Liver (tissue), 8 donors: ENCODE measurements at regions not wholly inside any gene's neighbourhood (a gene's known extent, or its start where the extent isn't known, plus 50 kb on each side); places are given as distances from the start of the nearest gene placed in this dataset.
"Not testable (repeated sequence)": the region's sequence is repeated elsewhere in the genome, so short reads cannot be mapped to it uniquely, and the experiment has no call there.

Experiments used
- DNase-seq: peaks from one replicate; pipeline ENCODE4 v3.0.0-alpha.2; 2017; ENCODE audit warnings: low spot score
- H3K27ac ChIP-seq, 2 donors: one replicate each; pipeline ENCODE4 v1.7.0; 2013; ENCODE audit warnings: inconsistent platforms in 2 of 2, low read length in 2 of 2, control low read depth in 1 of 2, low read depth in 1 of 2, mild to moderate bottlenecking in 1 of 2
- H3K27me3 ChIP-seq, 4 donors: one replicate each; pipeline versions ENCODE4 v1.6.1 to v1.7.0; 2013; ENCODE audit warnings: low read length in 3 of 4, inconsistent platforms in 1 of 4, mild to moderate bottlenecking in 1 of 4, moderate library complexity in 1 of 4; ENCODE audit not compliant: control insufficient read depth in 4 of 4, insufficient read depth in 4 of 4
- H3K36me3 ChIP-seq, 4 donors: one replicate each; pipeline versions ENCODE4 v1.6.1 to v1.7.0; 2013; ENCODE audit warnings: low read length in 3 of 4, mild to moderate bottlenecking in 3 of 4, low read depth in 1 of 4, moderate library complexity in 1 of 4; ENCODE audit not compliant: control insufficient read depth in 4 of 4, insufficient read depth in 3 of 4
- H3K4me1 ChIP-seq, 4 donors: one replicate each; pipeline versions ENCODE4 v1.6.1 to v1.7.0; 2013; ENCODE audit warnings: low read length in 3 of 4, mild to moderate bottlenecking in 3 of 4, moderate library complexity in 1 of 4; ENCODE audit not compliant: control insufficient read depth in 4 of 4, insufficient read depth in 4 of 4
- H3K4me3 ChIP-seq, 3 donors: one replicate each; pipeline versions ENCODE4 v1.6.1 to v1.7.0; 2013; ENCODE audit warnings: low read length in 3 of 3, control low read depth in 1 of 3, low read depth in 1 of 3, mild to moderate bottlenecking in 1 of 3
- H3K9ac ChIP-seq, 2 donors: one replicate each; pipeline ENCODE4 v1.7.0; 2013; ENCODE audit warnings: low read length in 2 of 2, mild to moderate bottlenecking in 2 of 2, moderate library complexity in 2 of 2, control low read depth in 1 of 2, low read depth in 1 of 2
- H3K9me3 ChIP-seq, 4 donors: one replicate each; pipeline versions ENCODE4 v1.6.1 to v1.7.0; 2013; ENCODE audit warnings: low read length in 3 of 4; ENCODE audit not compliant: control insufficient read depth in 4 of 4
- CTCF ChIP-seq: fragments of 150-350 bp; IDR thresholded peaks from 2 replicates; pipeline ENCODE4 v1.5.1; 2017; ENCODE audit warnings: improper control_type of control experiment, low read depth, low read length; ENCODE audit not compliant: missing input control
- EGR1 ChIP-seq, 2 donors: IDR thresholded peaks; 2 replicates each; pipeline ENCODE4 v1.6.1; 2016 to 2018; ENCODE audit warnings: antibody characterized with exemption in 2 of 2, low read depth in 2 of 2
- FOXA1 ChIP-seq: IDR thresholded peaks from 2 replicates; pipeline ENCODE4 v1.6.1; 2016; ENCODE audit warnings: antibody characterized with exemption
- FOXA2 ChIP-seq: IDR thresholded peaks from 2 replicates; pipeline ENCODE4 v1.6.1; 2016; ENCODE audit warnings: antibody characterized with exemption
- GABPA ChIP-seq, 2 donors: IDR thresholded peaks in 1 of 2; conservative IDR thresholded peaks in 1 of 2; 2 replicates each; pipeline ENCODE4 v1.6.1; 2016; ENCODE audit warnings: antibody characterized with exemption in 2 of 2, mild to moderate bottlenecking in 1 of 2, moderate library complexity in 1 of 2
- HNF4A ChIP-seq, 2 donors: conservative IDR thresholded peaks; 2 replicates each; pipeline ENCODE4 v1.6.1; 2016; ENCODE audit warnings: antibody characterized with exemption in 2 of 2, mild to moderate bottlenecking in 2 of 2
- HNF4G ChIP-seq: IDR thresholded peaks from 2 replicates; pipeline ENCODE4 v1.6.1; 2016; ENCODE audit warnings: antibody characterized with exemption
- MAX ChIP-seq: IDR thresholded peaks from 2 replicates; pipeline ENCODE4 v1.6.1; 2016; ENCODE audit warnings: antibody characterized with exemption
- REST ChIP-seq: IDR thresholded peaks from 2 replicates; pipeline ENCODE4 v1.6.1; 2016; ENCODE audit warnings: antibody characterized with exemption, mild to moderate bottlenecking
- RXRA ChIP-seq, 2 donors: IDR thresholded peaks; 2 replicates each; pipeline ENCODE4 v1.6.1; 2017 to 2018; ENCODE audit warnings: antibody characterized with exemption in 2 of 2, mild to moderate bottlenecking in 1 of 2
- SP1 ChIP-seq: IDR thresholded peaks from 2 replicates; pipeline ENCODE4 v1.6.1; 2018; ENCODE audit warnings: antibody characterized with exemption, mild to moderate bottlenecking
- TAF1 ChIP-seq: conservative IDR thresholded peaks from 2 replicates; pipeline ENCODE4 v1.6.1; 2016; ENCODE audit warnings: antibody characterized with exemption, mild to moderate bottlenecking
- YY1 ChIP-seq: IDR thresholded peaks from 2 replicates; pipeline ENCODE4 v1.6.1; 2016; ENCODE audit warnings: antibody characterized with exemption, mild to moderate bottlenecking
- ZBTB33 ChIP-seq: IDR thresholded peaks from 2 replicates; pipeline ENCODE4 v1.6.1; 2016; ENCODE audit warnings: antibody characterized with exemption
- WGBS: extraction: QIAGEN DNeasy Blood & Tissue Kit; methylation state at CpG from one replicate; pipeline ENCODE4 v1.1.7; 2013; 5-methylcytosine and 5-hydroxymethylcytosine counted together
- donor health status: healthy.
- donor health status: healthy.
- donor health status: healthy.
- donor health status: healthy.
- donor health status: healthy.

DNA sequence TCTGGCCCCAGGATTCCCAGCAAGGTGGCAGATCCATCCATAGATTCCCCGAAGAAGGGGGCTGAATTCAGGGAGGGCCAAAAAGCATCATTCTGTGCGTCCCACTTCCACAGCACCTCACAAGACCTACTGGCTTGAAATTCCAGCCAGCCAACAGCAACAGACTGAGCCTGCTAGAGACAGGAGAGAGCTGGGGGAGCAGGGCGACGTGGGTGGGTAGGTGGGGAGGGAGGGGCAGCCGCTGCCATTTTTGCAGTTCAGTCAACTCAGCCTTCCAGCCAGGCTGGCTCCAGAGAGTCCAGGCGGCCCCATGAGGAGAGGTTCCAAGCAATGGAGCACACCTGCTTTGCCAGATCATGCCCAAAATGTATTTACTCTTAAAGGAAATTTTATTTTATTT is 117.6 kb upstream of the DCAF12L1 start:
- no peak overlapping the region for H3K27ac ChIP-seq
- H3K9me3 ChIP-seq = no peaks in the 10 kb centered on the region
- no peak for DNase-seq
- no peaks in the 10 kb centered on the region for H3K27me3 ChIP-seq
- H3K36me3 ChIP-seq = no peaks in the 10 kb centered on the region
- no peak overlapping the region for H3K4me3 ChIP-seq
- H3K9ac ChIP-seq = no peak overlapping the region
- TF ChIP-seq TAF1 = no peak
- TF ChIP-seq RXRA (IDR thresholded peaks at IDR 0.05) = no peak
- TF ChIP-seq FOXA2 = no peak
- TF ChIP-seq CTCF = no peak
- TF ChIP-seq FOXA1 = no peak
- TF ChIP-seq ZBTB33 = no peak
- TF ChIP-seq HNF4A (conservative IDR thresholded peaks at IDR 0.05) = no peak
- TF ChIP-seq GABPA (IDR thresholded peaks at IDR 0.05 in 1 of 2, conservative IDR thresholded peaks at IDR 0.05 in 1 of 2) = no peak
- no peak for TF ChIP-seq SP1
- WGBS = 81% methylated on average over 6 of the region's 6 CpGs
- no peaks in the 10 kb centered on the region for H3K4me1 ChIP-seq

- WGBS = 93% methylated on average over 22 of the region's 22 CpGs
- H3K4me3 ChIP-seq, H3K27me3 ChIP-seq, H3K4me1 ChIP-seq, H3K27ac ChIP-seq, DNase-seq, H3K36me3 ChIP-seq, H3K9ac ChIP-seq, H3K9me3 ChIP-seq: not testable (repeated sequence)
Measured at GRCh38 chrX:126673366-126673765, 120.8 kb upstream of the DCAF12L1 start.

DNA sequence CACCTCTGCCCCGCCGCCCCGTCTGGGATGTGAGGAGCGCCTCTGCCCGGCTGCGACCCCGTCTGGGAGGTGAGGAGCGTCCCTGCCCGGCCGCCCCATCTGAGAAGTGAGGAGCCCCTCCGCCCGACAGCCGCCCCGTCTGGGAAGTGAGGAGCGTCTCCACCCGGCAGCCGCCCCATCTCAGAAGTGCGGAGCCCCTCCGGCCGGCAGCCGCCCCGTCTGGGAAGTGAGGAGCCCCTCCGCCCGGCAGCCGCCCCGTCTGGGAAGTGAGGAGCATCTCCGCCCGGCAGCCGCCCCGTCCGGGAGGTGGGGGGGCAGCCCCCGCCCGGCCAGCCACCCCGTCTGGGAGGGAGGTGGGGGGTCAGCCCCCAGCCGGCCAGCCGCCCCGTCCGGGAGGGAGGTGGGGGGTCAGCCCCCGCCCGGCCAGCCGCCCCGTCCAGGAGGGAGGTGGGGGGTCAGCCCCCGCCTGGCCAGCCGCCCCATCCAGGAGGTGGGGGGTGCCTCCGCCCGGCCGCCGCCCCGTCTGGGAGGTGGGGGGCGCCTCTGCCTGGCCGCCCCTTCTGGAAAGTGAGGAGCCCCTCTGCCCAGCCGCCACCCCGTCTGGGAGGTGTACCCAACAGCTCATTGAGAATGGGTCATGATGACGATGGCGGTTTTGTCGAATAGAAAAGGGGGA is 121.3 kb upstream of the DCAF12L1 start:
- not testable (repeated sequence) for H3K27me3 ChIP-seq, H3K4me3 ChIP-seq, H3K27ac ChIP-seq, H3K36me3 ChIP-seq, H3K9me3 ChIP-seq, H3K4me1 ChIP-seq, H3K9ac ChIP-seq, DNase-seq
- 95% methylated on average over 53 of the region's 56 CpGs for WGBS

- no peak for DNase-seq
- Histone ChIP-seq H3K4me3 (no peak overlapping the region), H3K9ac (no peak overlapping the region), H3K4me1 (no peaks in the 10 kb centered on the region), H3K9me3 (no peaks in the 10 kb centered on the region), H3K36me3 (no peaks in the 10 kb centered on the region), H3K27me3 (peaks cover 0 to 2% (median 0%) of the 10 kb centered on the region in 4 donors), H3K27ac (no peak overlapping the region)
- TF ChIP-seq REST = no peak
- no peak for TF ChIP-seq GABPA (IDR thresholded peaks at IDR 0.05 in 1 of 2, conservative IDR thresholded peaks at IDR 0.05 in 1 of 2)
- TF ChIP-seq EGR1 (IDR thresholded peaks at IDR 0.05; ENCODE audit: low read depth in 2 of 2) = no peak
- TF ChIP-seq RXRA (IDR thresholded peaks at IDR 0.05) = no peak
- TF ChIP-seq FOXA1 = no peak
- TF ChIP-seq MAX = no peak
- no peak for TF ChIP-seq YY1
- TF ChIP-seq SP1 = no peak
- no peak for TF ChIP-seq HNF4G
- WGBS = 46% methylated on average over 2 of the region's 2 CpGs
Measured at GRCh38 chrX:126695375-126695896, 124.1 kb upstream of the PRR32 start.
